Stimulated activated CD4-positive, alpha-beta T cell treated with anti-CD3 and anti-CD28 coated beads, Interleukin-12 subunit alpha, Interleukin-12 subunit beta, amount 100 ng/mL, for 48 hours (primary cell): ENCODE measurements at regions not wholly inside any gene's neighbourhood (a gene's known extent, or its start where the extent isn't known, plus 50 kb on each side); places are given as distances from the start of the nearest gene placed in this dataset.

Experiments used
- DNase-seq, 3 donors: peaks; one replicate each; pipeline ENCODE4 v3.0.0-alpha.2; 2020; ENCODE audit warnings: low read depth in 2 of 3, low spot score in 1 of 3

GRCh38 chr21:16176570-16176969 is 446.8 kb downstream of the USP25 start:
- no peak for DNase-seq

- DNase-seq: no peak
Measured at GRCh38 chr21:16177532-16177931, 447.8 kb downstream of the USP25 start.

GRCh38 chr21:16179773-16180172 is 450.0 kb downstream of the USP25 start:
- DNase-seq: no peak

GRCh38 chr21:16180614-16181013 is 450.8 kb downstream of the USP25 start:
- DNase-seq: no peak

- DNase-seq: no peak
Measured at GRCh38 chr21:16181018-16181417, 451.2 kb downstream of the USP25 start.

- DNase-seq: no peak
Measured at GRCh38 chr21:16185766-16186165, 456.0 kb downstream of the USP25 start.

- DNase-seq: no peak
Measured at GRCh38 chr21:16186742-16187141, 457.0 kb downstream of the USP25 start.

GRCh38 chr21:16187603-16188301 is 458.0 kb downstream of the USP25 start:
- DNase-seq: no peak

- no peak for DNase-seq
Measured at GRCh38 chr21:16192902-16193301, 463.1 kb downstream of the USP25 start.

- DNase-seq: no peak
Measured at GRCh38 chr21:16193496-16194094, 463.8 kb downstream of the USP25 start.

- DNase-seq: peak in 1 of 3 donors; percentile 2
Measured at GRCh38 chr21:16194095-16194787, 464.5 kb downstream of the USP25 start.

- DNase-seq: no peak
Measured at GRCh38 chr21:16194788-16195537, 465.2 kb downstream of the USP25 start.

- DNase-seq: no peak
Measured at GRCh38 chr21:16195538-16195910, 465.7 kb downstream of the USP25 start.

GRCh38 chr21:16196001-16196400 is 466.2 kb downstream of the USP25 start:
- no peak for DNase-seq

- no peak for DNase-seq
Measured at GRCh38 chr21:16198546-16198945, 468.8 kb downstream of the USP25 start.

GRCh38 chr21:16199539-16199938 is 469.8 kb downstream of the USP25 start:
- DNase-seq: no peak

- DNase-seq: no peak
Measured at GRCh38 chr21:16201718-16202117, 471.9 kb downstream of the USP25 start.

- no peak for DNase-seq
Measured at GRCh38 chr21:16205527-16205926, 475.7 kb downstream of the USP25 start.

- DNase-seq: no peak
Measured at GRCh38 chr21:16211339-16212303, 481.8 kb downstream of the USP25 start.

GRCh38 chr21:16213518-16213917 is 483.7 kb downstream of the USP25 start:
- no peak for DNase-seq

- no peak for DNase-seq
Measured at GRCh38 chr21:16215193-16215592, 485.4 kb downstream of the USP25 start.
